Neuronal stem cell (in vitro differentiated cells): ENCODE measurements at regions not wholly inside any gene's neighbourhood (a gene's known extent, or its start where the extent isn't known, plus 50 kb on each side); places are given as distances from the start of the nearest gene placed in this dataset.
"Not testable (repeated sequence)": the region's sequence is repeated elsewhere in the genome, so short reads cannot be mapped to it uniquely, and the experiment has no call there.

Experiments
- DNase-seq: peaks from one replicate; pipeline ENCODE4 v3.0.0-alpha.2; 2013; ENCODE audit warnings: low spot score
- H2AFZ ChIP-seq: one replicate; pipeline ENCODE4 v1.6.1; 2013; ENCODE audit warnings: mild to moderate bottlenecking, low read length, inconsistent platforms
- H2AK5ac ChIP-seq: 2 replicates; pipeline ENCODE4 v1.6.1; 2013; ENCODE audit warnings: low read depth, mild to moderate bottlenecking, inconsistent platforms, low read length, moderate library complexity, mixed read lengths
- H2BK120ac ChIP-seq: 2 replicates; pipeline ENCODE4 v1.6.1; 2013; ENCODE audit warnings: low read depth, mild to moderate bottlenecking, inconsistent platforms, low read length, moderate library complexity, mixed read lengths
- H2BK12ac ChIP-seq: one replicate; pipeline ENCODE4 v1.6.1; 2013; ENCODE audit warnings: low read length, inconsistent platforms
- H2BK15ac ChIP-seq: 2 replicates; pipeline ENCODE4 v1.6.1; 2013; ENCODE audit warnings: mild to moderate bottlenecking, low read length, inconsistent platforms, mixed read lengths
- H2BK5ac ChIP-seq: one replicate; pipeline ENCODE4 v1.6.1; 2013; ENCODE audit warnings: inconsistent platforms, mild to moderate bottlenecking, low read length, moderate library complexity
- H3K14ac ChIP-seq: one replicate; pipeline ENCODE4 v1.6.1; 2013; ENCODE audit warnings: low read length, inconsistent platforms
- H3K18ac ChIP-seq: 2 replicates; pipeline ENCODE4 v1.6.1; 2013; ENCODE audit warnings: low read length, inconsistent platforms
- H3K23ac ChIP-seq: 2 replicates; pipeline ENCODE4 v1.6.1; 2013; ENCODE audit warnings: low read depth, mild to moderate bottlenecking, mixed read lengths, low read length, inconsistent platforms; ENCODE audit not compliant: poor library complexity
- H3K27ac ChIP-seq: replicated peaks from 3 replicates; pipeline ENCODE4 v1.5.1; 2013; ENCODE audit warnings: low read length, inconsistent platforms
- H3K27me3 ChIP-seq, 3 experiments: 2 replicates each; pipeline ENCODE4 v1.6.1; 2013; ENCODE audit warnings: low read length in 3 of 3, mild to moderate bottlenecking in 2 of 3, inconsistent platforms in 1 of 3, low read depth in 1 of 3, mixed read lengths in 1 of 3, moderate library complexity in 1 of 3; ENCODE audit not compliant: control insufficient read depth in 3 of 3, insufficient read depth in 3 of 3
- H3K36me3 ChIP-seq, 2 donors: replicated peaks in 1 of 2; 2 replicates each; pipeline ENCODE4 v1.6.1; 2013; ENCODE audit warnings: low read length in 2 of 2; ENCODE audit not compliant: control insufficient read depth in 2 of 2, insufficient read depth in 2 of 2
- H3K4ac ChIP-seq: 2 replicates; pipeline ENCODE4 v1.6.1; 2013; ENCODE audit warnings: inconsistent platforms, mild to moderate bottlenecking, low read length, moderate library complexity
- H3K4me1 ChIP-seq, 2 donors: 1 replicate in 1 of 2; 2 replicates in 1 of 2; pipeline ENCODE4 v1.6.1; 2013; ENCODE audit warnings: low read length in 2 of 2, low read depth in 1 of 2; ENCODE audit not compliant: control insufficient read depth in 2 of 2, insufficient read depth in 1 of 2
- H3K4me2 ChIP-seq: one replicate; pipeline ENCODE4 v1.6.1; 2013; ENCODE audit warnings: mild to moderate bottlenecking, low read length, inconsistent platforms; ENCODE audit not compliant: insufficient read depth, poor library complexity, severe bottlenecking
- H3K4me3 ChIP-seq, 2 donors: 2 replicates each; pipeline ENCODE4 v1.5.1; 2013; ENCODE audit warnings: low read length in 2 of 2, mild to moderate bottlenecking in 2 of 2, inconsistent platforms in 1 of 2, moderate library complexity in 1 of 2
- H3K79me1 ChIP-seq: one replicate; pipeline ENCODE4 v1.6.1; 2013; ENCODE audit warnings: low read depth, mild to moderate bottlenecking, inconsistent platforms, low read length, moderate library complexity
- H3K9ac ChIP-seq: one replicate; pipeline ENCODE4 v1.6.1; 2013; ENCODE audit warnings: mild to moderate bottlenecking, low read depth, low read length, inconsistent platforms; ENCODE audit not compliant: poor library complexity
- H3K9me3 ChIP-seq, 2 donors: replicated peaks in 1 of 2; 2 replicates each; pipeline versions ENCODE3 to v1.6.1; 2013; ENCODE audit warnings: low read length in 2 of 2, mild to moderate bottlenecking in 2 of 2, inconsistent platforms in 1 of 2, low read depth in 1 of 2, mixed read lengths in 1 of 2, moderate library complexity in 1 of 2; ENCODE audit not compliant: control insufficient read depth in 2 of 2, insufficient read depth in 1 of 2
- H4K8ac ChIP-seq: one replicate; pipeline ENCODE4 v1.6.1; 2013; ENCODE audit warnings: low read depth, mild to moderate bottlenecking, inconsistent platforms, low read length, moderate library complexity
- H4K91ac ChIP-seq: one replicate; pipeline ENCODE4 v1.6.1; 2013; ENCODE audit warnings: low read length, low read depth, mild to moderate bottlenecking, inconsistent platforms; ENCODE audit not compliant: poor library complexity
- WGBS, 2 donors: extraction: QIAGEN DNeasy Blood & Tissue Kit; methylation state at CpG; one replicate each; pipeline ENCODE4 v1.1.7; 2013; ENCODE audit warnings: missing lambda C conversion rate in 2 of 2, mixed read lengths in 1 of 2; ENCODE audit not compliant: insufficient read length in 2 of 2, insufficient replicate concordance in 1 of 2; ENCODE audit errors: extremely low coverage in 2 of 2; 5-methylcytosine and 5-hydroxymethylcytosine counted together

GRCh38 chr5:62778316-62779009 lies 199.8 kb downstream of the LRRC70 start:
- no CpG with 5 or more reads among the region's 3 CpGs for WGBS, 2 donors
- no peak for DNase-seq

GRCh38 chr5:62777081-62777480 lies 198.5 kb downstream of the LRRC70 start:
- not testable (repeated sequence) for H3K27ac ChIP-seq, H3K4ac ChIP-seq, H4K91ac ChIP-seq, H2BK15ac ChIP-seq, H3K9me3 ChIP-seq, DNase-seq, H3K23ac ChIP-seq, H3K18ac ChIP-seq, H3K4me3 ChIP-seq, H3K36me3 ChIP-seq, H2BK120ac ChIP-seq, H3K27me3 ChIP-seq, H4K8ac ChIP-seq, H2AK5ac ChIP-seq, H2BK5ac ChIP-seq, H3K9ac ChIP-seq, H3K4me2 ChIP-seq, H2AFZ ChIP-seq, H2BK12ac ChIP-seq, H3K14ac ChIP-seq, H3K79me1 ChIP-seq, H3K4me1 ChIP-seq
- WGBS, 2 donors: no CpG with 5 or more reads among the region's 15 CpGs

More at GRCh38 chr5:62778316-62779009, 199.8 kb downstream of the LRRC70 start:
- Histone ChIP-seq H3K79me1 (no peaks in the 10 kb centered on the region), H3K18ac (no peak overlapping the region), H3K9me3 (peaks cover 0 to 2% of the 10 kb centered on the region in 2 donors), H3K9ac (no peak overlapping the region), H3K23ac (no peak overlapping the region), H3K27me3 (no peaks in the 10 kb centered on the region), H4K91ac (no peak overlapping the region), H3K36me3 (no peaks in the 10 kb centered on the region), H3K4me3 (no peak overlapping the region), H2BK5ac (no peak overlapping the region), H2BK15ac (no peak overlapping the region), H2BK12ac (no peak overlapping the region), H2AFZ (no peak overlapping the region), H4K8ac (no peak overlapping the region), H3K4me1 (no peaks in the 10 kb centered on the region), H2AK5ac (no peak overlapping the region), H3K27ac (no peak overlapping the region), H3K4ac (no peak overlapping the region), H3K14ac (no peak overlapping the region), H3K4me2 (no peak overlapping the region), H2BK120ac (no peak overlapping the region)

GRCh38 chr5:62776592-62776991 lies 198.0 kb downstream of the LRRC70 start:
- H4K91ac ChIP-seq, H3K36me3 ChIP-seq, H3K18ac ChIP-seq, H2BK5ac ChIP-seq, H3K4ac ChIP-seq, H4K8ac ChIP-seq, H2AK5ac ChIP-seq, H3K9me3 ChIP-seq, H2AFZ ChIP-seq, DNase-seq, H3K27ac ChIP-seq, H3K4me3 ChIP-seq, H3K9ac ChIP-seq, H3K27me3 ChIP-seq, H3K79me1 ChIP-seq, H3K14ac ChIP-seq, H3K4me1 ChIP-seq, H2BK15ac ChIP-seq, H3K23ac ChIP-seq, H2BK120ac ChIP-seq, H2BK12ac ChIP-seq, H3K4me2 ChIP-seq: not testable (repeated sequence)
- WGBS, 2 donors: no CpG with 5 or more reads among the region's 5 CpGs

GRCh38 chr5:62773460-62773859 lies 194.8 kb downstream of the LRRC70 start:
- no peak for DNase-seq
- H2AFZ ChIP-seq: no peak overlapping the region
- H4K8ac ChIP-seq: no peak overlapping the region
- H3K18ac ChIP-seq: no peak overlapping the region
- H3K4me2 ChIP-seq: no peak overlapping the region
- H3K14ac ChIP-seq: no peak overlapping the region
- H3K36me3 ChIP-seq: no peaks in the 10 kb centered on the region
- H2BK15ac ChIP-seq: no peak overlapping the region
- no CpG with 5 or more reads among the region's 3 CpGs for WGBS, 2 donors
- H2AK5ac ChIP-seq: no peak overlapping the region
- H2BK120ac ChIP-seq: no peak overlapping the region
- H3K4ac ChIP-seq: no peak overlapping the region
- H3K4me3 ChIP-seq: no peak overlapping the region
- no peaks in the 10 kb centered on the region for H3K9me3 ChIP-seq
- H3K79me1 ChIP-seq: no peaks in the 10 kb centered on the region
- no peak overlapping the region for H2BK5ac ChIP-seq
- no peak overlapping the region for H2BK12ac ChIP-seq
- H3K27ac ChIP-seq: no peak overlapping the region
- H4K91ac ChIP-seq: no peak overlapping the region
- H3K23ac ChIP-seq: no peak overlapping the region
- no peak overlapping the region for H3K9ac ChIP-seq
- H3K27me3 ChIP-seq: no peaks in the 10 kb centered on the region
- H3K4me1 ChIP-seq: no peaks in the 10 kb centered on the region
